Stimulated activated CD8-positive, alpha-beta memory T cell treated with anti-CD3 and anti-CD28 coated beads, Interleukin-4, amount 100 ng/mL, for 1 hour (primary cell): ENCODE measurements at regions not wholly inside any gene's neighbourhood (a gene's known extent, or its start where the extent isn't known, plus 50 kb on each side); places are given as distances from the start of the nearest gene placed in this dataset.

Experiments
- DNase-seq, 2 donors: peaks; one replicate each; pipeline ENCODE4 v3.0.0-alpha.2; 2020; ENCODE audit warnings: low read depth in 2 of 2, low spot score in 1 of 2

GRCh38 chr2:82857967-82858366 is 1601.1 kb downstream of the SUCLG1 start:
- DNase-seq = no peak

DNA sequence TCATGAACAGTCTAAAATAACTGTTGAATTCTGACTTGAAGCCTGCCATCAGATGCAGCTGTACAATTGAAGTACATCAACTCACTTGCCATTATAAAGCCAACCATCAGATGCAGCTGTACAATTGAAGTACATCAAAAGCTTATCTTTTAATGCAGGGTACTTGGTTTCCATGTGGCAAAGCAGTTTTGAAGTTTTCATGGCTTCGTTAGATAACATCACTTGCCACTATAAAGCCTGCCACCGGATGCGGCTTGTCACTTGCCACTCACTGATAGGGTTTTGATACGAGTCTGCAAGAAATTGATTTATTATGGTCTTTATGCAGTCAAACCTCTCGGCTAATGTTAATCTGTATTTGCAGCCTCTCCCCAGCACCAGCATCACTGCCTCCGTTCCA is 1605.8 kb downstream of the SUCLG1 start:
- no peak for DNase-seq

- DNase-seq = no peak
Measured at GRCh38 chr2:82852787-82853186, 1606.3 kb downstream of the SUCLG1 start.

DNA sequence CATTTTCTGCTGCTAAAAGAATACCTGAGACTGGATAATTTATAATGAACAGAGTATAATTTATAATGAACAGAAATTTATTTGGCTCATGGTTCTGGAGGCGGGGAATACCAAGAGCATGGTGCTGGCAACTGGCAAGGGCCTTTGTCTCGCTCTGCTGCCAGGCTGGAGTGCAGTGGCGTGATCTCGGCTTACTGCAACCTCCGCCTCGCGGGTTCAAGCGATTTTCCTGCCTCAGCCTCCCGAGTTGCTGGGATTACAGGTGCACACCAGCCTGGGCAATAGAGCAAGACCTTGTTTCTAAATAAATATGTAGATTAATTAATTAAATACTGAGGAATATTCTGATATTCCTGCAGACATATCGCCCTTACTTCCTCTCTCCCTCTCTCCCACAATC is 1610.8 kb downstream of the SUCLG1 start:
- DNase-seq = no peak

- DNase-seq = no peak
Measured at GRCh38 chr2:82839036-82839435, 1620.0 kb downstream of the SUCLG1 start.

DNA sequence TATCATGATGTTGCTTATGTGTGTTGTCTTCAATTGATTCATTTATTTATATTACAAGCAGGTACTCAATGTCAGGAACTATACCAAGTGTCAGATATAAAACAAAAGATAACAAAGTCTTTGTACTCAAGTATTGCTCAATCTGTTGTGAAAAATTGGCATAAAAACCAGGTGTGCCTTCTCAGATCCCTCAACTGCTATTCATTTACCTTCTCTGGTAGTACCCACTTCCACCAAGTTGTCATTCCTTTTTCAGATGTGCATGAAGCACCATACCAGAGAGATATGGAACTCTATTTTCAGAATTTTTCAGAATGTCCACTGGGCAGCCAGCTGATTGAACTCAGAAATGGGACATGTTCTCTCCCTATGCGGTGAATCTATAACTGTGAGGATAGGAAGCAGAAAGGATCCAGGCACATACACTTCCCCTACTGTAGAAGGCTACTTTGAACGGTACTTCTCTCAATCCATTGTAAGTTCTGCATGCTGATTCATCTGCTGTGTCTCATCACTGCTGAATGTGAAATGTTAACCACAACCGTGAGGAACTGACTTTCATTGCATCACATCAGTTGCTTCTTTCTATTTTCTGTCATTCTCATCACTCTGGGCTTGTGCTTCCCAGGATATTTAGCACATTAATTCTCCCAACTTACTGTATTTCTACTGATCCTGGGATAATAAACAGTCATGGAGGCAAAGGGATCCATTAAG is 1621.3 kb downstream of the SUCLG1 start:
- no peak for DNase-seq

GRCh38 chr2:82834893-82835292 is 1624.2 kb downstream of the SUCLG1 start:
- DNase-seq = no peak

DNA sequence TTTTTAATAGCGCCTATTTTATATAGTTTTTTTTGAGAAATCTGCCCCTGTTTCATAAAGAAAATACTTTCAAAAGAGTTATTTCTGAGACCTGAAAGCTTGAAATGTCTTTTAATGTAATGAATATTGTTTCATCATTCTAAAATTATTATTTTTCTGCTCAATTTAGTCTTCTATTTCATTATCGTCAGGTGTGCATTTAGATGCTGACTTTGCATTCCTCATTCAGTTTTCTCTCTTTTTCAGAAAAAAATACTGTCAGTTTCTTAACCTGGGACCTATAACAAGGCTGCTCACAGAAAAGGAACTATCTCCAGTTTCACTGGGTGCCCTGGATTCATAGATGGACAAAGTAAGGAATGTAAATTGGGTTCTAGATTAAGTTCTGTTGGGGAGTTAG is 1631.7 kb downstream of the SUCLG1 start:
- no peak for DNase-seq

GRCh38 chr2:82826437-82826836 is 1632.6 kb downstream of the SUCLG1 start:
- DNase-seq = no peak

DNA sequence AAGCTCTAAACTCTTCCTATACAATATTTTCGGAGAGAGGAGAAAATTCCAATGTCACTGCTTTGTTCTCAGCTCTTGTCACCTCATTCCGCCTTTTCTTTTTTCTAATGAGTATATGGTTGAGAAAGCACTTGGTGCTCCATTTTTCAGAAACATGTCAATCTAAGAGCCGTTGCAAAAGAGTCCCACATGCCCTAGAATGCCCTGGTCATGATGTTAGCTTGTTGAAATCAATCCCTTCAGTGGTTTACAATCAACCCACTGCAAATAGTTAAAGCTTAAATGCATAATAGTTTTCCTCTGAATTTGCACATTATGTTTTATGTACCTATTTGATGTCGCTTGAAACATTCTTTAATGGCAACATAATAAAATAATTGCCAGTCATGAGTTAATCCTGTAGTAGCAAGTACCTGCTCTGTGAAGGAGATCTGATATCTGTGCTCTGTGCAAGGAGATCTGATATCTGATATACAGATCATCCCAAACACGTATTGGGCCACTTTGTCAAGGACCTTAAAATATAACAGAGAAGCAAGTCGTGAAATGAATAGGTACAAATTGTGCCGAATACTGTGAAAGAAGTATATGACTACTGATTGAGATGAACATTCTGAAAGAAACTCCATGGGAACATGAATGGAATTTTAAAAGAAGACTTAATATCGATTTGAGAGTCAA is 1633.5 kb downstream of the SUCLG1 start:
- DNase-seq = no peak

DNA sequence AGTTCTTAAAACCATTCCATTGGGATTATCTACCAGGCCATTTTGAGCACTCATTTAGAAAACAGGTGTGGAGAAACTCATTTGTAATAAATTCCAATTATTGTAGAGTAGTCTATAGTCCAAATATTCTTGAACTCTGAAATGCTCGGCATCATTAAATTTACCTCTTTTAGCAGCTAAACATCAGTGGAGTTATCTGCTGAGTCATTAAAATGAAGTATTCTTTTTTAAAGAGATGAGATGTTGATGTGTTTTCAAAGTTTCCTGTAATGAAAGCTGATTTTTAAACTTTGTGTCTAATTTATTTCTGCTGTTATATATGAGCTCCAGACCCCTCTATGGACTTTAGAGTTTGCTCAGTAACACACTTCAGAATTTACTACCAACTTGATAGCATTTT is 1635.2 kb downstream of the SUCLG1 start:
- DNase-seq = no peak

- DNase-seq = no peak
Measured at GRCh38 chr2:82819951-82820350, 1639.1 kb downstream of the SUCLG1 start.

- DNase-seq = no peak
Measured at GRCh38 chr2:82814146-82814545, 1644.9 kb downstream of the SUCLG1 start.

DNA sequence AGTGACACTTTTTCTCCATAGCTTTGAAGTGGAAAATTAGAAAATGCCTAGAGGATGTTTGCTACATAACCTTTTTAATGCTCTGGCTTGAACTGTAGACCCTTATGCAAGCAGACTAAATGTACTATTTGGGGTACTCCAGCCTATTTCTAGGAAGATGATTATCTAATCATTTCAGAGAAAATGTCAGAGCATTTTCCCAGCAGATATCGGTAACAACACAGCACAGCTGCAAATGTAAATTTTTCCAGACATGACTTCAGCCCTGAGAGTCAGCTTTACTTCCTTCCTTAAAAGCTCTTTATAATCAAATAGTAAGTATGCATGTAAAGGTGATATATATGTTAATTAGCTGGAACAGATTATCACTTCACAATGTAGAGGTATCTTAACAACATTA is 1647.1 kb downstream of the SUCLG1 start:
- DNase-seq = no peak

DNA sequence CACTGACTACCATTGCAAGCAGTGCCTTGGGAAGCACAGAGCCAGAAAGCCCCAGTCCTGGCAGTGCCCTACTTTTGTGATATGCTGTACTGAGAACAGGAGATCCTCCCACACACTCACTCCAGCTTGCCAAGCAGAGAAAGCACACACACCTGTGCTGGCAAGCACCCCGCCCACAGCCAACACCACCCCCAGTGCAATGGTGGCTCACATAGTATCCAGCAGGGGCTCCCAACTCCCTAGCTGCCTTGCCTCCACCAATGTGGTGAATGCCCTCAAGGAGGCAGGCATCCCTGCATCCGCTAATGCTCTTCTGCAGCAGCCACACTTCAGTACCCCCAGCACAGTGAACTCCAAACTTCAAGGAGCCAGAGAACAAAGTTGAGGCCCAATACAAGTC is 1655.8 kb downstream of the SUCLG1 start:
- no peak for DNase-seq

DNA sequence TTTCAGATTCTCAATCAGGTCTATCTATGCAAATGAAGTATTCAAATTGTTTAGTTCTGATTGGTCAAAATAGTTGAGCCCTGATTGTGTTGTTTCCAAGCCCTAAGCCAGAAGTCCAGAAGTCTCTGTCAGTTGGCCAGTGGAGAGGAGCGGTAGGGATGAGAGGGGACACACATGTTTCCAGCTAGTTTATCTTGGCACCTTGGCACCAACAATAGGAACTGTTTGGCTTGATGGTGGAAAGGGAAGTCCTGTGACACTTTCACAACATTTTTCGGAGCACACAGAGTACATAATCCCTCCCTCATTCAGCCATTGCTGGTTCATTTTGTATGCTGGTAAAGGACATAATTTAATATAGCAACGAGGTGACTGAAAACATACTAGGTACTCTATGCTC is 1661.6 kb downstream of the SUCLG1 start:
- DNase-seq = no peak

DNA sequence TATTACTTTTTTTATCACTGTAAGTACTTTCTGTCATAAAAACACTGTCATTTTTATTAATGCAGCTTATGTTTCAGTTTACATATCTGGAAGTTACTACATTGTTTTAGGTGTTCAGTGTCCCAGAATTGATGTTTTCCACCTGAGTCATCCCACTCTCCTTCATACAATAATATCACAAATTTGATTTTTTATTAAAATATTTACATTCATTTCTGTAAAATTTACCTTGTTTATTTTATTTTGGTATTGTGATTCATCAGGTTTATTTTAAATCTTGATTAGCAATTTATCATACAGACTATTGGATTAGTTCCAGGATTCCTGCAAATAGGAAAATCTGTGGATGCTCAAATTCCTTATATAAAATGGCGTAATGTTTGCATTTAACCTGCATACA is 1662.9 kb downstream of the SUCLG1 start:
- no peak for DNase-seq

DNA sequence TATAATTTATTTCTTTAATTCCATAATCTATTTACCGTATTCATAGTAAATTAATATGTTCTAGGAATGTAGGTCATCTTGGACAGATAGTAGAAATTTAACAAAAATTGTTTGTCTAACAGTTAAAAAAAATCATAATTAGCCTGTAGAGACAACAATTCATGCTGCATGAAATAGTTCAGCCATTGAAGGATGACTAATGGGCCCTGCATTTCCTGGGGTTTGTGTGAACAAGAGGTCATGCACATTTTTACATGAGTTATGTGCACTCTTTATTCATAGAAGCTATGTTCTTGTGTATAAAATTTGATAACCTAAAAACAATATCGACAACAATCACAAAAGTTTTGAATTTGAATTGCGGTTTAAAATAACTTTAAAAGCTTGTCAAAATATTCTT is 1663.6 kb downstream of the SUCLG1 start:
- no peak for DNase-seq

DNA sequence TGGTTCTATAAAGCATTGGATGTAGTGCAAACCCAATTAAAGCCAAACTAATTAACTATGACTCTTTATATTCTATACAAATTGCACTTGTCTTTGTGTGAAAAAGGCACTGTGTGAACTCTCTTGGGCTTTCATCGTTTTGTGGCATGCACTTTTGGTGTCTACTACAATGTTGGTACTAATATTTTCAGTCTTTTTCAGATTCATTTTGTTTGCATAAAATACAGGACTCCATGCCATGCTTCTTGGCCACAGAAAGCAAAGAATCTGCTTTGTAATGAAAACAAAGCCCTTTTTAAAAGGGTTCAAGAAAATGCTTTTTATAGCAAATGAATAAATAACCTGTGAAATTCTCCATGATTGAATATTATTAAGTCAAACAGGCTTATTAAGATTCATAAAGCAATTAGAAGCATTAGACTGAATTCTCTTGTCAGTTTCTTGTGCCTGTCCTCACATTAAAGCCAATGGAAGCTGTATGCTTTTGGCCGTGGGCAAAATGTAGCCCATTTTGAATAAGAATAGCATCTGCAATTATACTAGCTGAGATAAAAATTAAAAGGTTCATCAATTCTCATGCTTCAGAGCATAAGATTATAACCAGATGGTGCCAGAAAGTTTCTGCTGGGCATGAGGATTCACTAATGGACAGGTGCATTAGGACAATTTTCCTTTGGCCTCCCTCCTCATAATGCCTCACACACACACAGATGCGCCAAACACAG is 1665.2 kb downstream of the SUCLG1 start:
- DNase-seq = no peak

DNA sequence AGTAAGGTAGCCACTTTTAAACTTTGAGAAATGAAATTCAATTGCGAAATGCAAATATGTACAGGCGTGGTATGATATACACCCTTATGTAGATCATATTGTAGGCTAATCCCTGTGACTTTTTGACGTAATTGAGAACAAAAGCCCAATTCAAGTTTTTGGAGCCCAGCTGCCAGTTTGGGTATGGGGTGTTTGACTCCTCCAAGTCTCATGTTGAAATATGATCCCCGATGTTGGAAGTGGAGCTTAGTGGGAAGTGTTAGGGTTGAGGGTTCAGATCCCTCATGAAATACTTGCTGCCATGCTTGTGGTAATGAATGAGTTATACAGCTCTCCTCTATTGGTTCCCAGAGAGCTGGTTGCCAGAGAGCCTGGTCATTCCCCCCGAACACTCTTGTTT is 1666.8 kb downstream of the SUCLG1 start:
- DNase-seq = no peak

DNA sequence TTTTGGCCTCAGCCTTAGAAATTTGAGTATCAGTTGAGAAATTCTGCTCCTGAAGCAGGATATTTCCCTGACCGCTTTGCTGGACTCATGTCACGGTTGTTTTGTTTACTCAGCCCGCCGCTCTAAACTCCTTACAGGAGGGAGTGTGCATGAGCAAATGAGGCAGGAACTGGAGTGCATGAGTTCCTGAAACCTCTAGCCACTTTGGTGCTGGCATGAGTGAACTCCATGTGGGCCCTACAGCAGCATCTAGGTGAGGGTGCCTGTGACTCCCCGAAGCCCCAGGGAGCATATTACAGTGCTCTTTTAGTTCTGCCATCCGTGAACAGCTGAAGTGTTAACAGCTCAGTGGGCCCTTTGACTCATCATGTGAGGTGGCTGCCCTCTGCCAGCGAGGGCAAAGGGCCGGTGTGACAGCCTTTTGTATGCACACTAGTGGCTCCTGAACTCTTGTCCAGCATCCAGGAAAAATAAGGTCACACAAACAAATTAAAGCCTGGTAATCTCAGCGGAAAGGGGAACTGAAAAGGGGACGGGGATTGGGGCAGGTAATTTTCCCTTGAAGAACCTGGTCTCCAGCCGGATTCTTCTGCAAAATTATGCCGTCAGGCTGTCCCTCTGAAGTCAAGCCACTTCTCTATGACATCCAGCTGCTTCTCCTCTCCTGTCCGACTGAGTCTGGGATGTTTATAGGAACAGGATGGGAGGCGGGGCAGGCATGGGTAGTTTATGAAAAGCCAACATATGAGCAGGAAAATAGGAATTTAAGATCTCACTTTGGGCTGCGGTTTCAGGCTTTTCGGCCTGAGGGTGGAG is 1668.7 kb downstream of the SUCLG1 start:
- DNase-seq = no peak

DNA sequence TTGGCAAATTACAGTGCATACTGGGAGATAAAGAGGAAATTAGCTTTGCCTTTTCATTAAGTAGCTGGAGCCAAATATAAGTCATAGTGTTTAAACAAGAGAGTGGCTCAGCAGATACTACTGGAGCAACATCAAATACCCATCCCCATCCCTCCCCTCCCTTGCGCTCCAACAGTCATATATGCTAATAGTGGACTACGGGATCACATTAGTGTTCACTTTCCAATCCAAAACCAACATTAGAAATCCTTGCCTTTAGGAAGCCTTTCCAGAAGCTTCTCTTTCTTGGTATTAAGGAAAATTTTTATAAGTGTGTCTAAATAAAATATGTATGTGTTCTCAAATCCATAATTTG is 1669.3 kb downstream of the SUCLG1 start:
- no peak for DNase-seq
